AG10803 (cell line): ENCODE measurements at regions not wholly inside any gene's neighbourhood (a gene's known extent, or its start where the extent isn't known, plus 50 kb on each side); places are given as distances from the start of the nearest gene placed in this dataset.

Experiments used
- DNase-seq: peaks from one replicate; pipeline ENCODE4 v3.0.0; 2010; ENCODE audit warnings: low read depth
- H3K4me3 ChIP-seq: 2 replicates; pipeline ENCODE4 v1.5.1; 2011; ENCODE audit warnings: mild to moderate bottlenecking, low read length, control low read depth
- CTCF ChIP-seq: conservative IDR thresholded peaks from 2 replicates; pipeline ENCODE4 v1.5.1; 2011; ENCODE audit warnings: mild to moderate bottlenecking, low read length, control low read depth, inconsistent platforms

- no peak for TF ChIP-seq CTCF
- DNase-seq = no peak
- H3K4me3 ChIP-seq = no peak overlapping the region
Observed at GRCh38 chr2:156017341-156017885, 315.1 kb downstream of the NR4A2 start.

GRCh38 chr2:156009293-156009692, 323.2 kb downstream of the NR4A2 start:
- TF ChIP-seq CTCF = no peak
- H3K4me3 ChIP-seq = no peak overlapping the region
- no peak for DNase-seq

GRCh38 chr2:156006721-156007618, 325.6 kb downstream of the NR4A2 start:
- DNase-seq = no peak
- no peak overlapping the region for H3K4me3 ChIP-seq
- no peak for TF ChIP-seq CTCF

- no peak overlapping the region for H3K4me3 ChIP-seq
- TF ChIP-seq CTCF = no peak
- no peak for DNase-seq
Observed at GRCh38 chr2:156005999-156006712, 326.4 kb downstream of the NR4A2 start.

- no peak for DNase-seq
- no peak overlapping the region for H3K4me3 ChIP-seq
- TF ChIP-seq CTCF = no peak
Observed at GRCh38 chr2:156005531-156005930, 327.0 kb downstream of the NR4A2 start.

GRCh38 chr2:156004459-156004858, 328.1 kb downstream of the NR4A2 start:
- no peak for DNase-seq

More at GRCh38 chr2:156004459-156004858, 328.1 kb downstream of the NR4A2 start:
- TF ChIP-seq CTCF = no peak
- no peak overlapping the region for H3K4me3 ChIP-seq
